Pancreas (tissue), 10 donors: ENCODE measurements at regions not wholly inside any gene's neighbourhood (a gene's known extent, or its start where the extent isn't known, plus 50 kb on each side); places are given as distances from the start of the nearest gene placed in this dataset.
"Not testable (repeated sequence)": the region's sequence is repeated elsewhere in the genome, so short reads cannot be mapped to it uniquely, and the experiment has no call there.

Experiments
- ATAC-seq, 4 donors: fragments of 200-7000 bp; cut with Tn5 transposase; one replicate each; pipeline versions ENCODE4 v1.8.0 to v1.9.1; 2020; ENCODE audit warnings: mild to moderate bottlenecking in 4 of 4, moderate library complexity in 4 of 4
- DNase-seq, 6 donors: peaks; one replicate each; pipeline ENCODE4 v3.0.0-alpha.2; 2020
- FAIRE-seq: peaks from 2 replicates; lab custom pipeline; 2012; peaks lifted over from hg19 to GRCh38; lab: Jason Lieb, UNC
- H3K27ac ChIP-seq, 4 donors: fragments of 200-600 bp; sonication (generic); 1 replicate in 3 of 4; 2 replicates in 1 of 4; pipeline versions ENCODE4 v1.5.0 to v1.8.0; 2020
- H3K27me3 ChIP-seq, 4 donors: fragments of 200-600 bp; one replicate each; pipeline ENCODE4 v1.8.0; 2021
- H3K36me3 ChIP-seq, 3 donors: fragments of 200-600 bp; sonication (generic) in 1 of 3; one replicate each; pipeline versions ENCODE4 v1.5.0 to v1.8.0; 2020 to 2021
- H3K4me1 ChIP-seq, 3 donors: fragments of 200-600 bp; one replicate each; pipeline ENCODE4 v1.8.0; 2021
- H3K4me3 ChIP-seq, 4 donors: fragments of 200-600 bp; sonication (generic) in 2 of 4; one replicate each; pipeline versions ENCODE4 v1.5.0 to v1.8.0; 2020 to 2021
- H3K9me3 ChIP-seq, 4 donors: fragments of 200-600 bp; one replicate each; pipeline ENCODE4 v1.8.0; 2021
- WGBS, 2 donors: extraction: QIAGEN DNeasy Blood & Tissue Kit; methylation state at CpG; one replicate each; pipeline ENCODE4 v1.1.7; 2013; 5-methylcytosine and 5-hydroxymethylcytosine counted together
- intact Hi-C, 3 donors: fragments of 100-400 bp; cut with DNase I; formaldehyde crosslinking; loops; one replicate each; pipeline versions ENCODE4 v1.11.1 to v1.14.2; 2022
- TF ChIP-seq, protein P1 (sequence below), 4 donors: fragments of 200-600 bp; sonication (generic) in 3 of 4; IDR thresholded peaks; one replicate each; pipeline versions ENCODE4 v1.5.0 to v1.8.0; 2021; ENCODE audit warnings: antibody characterized with exemption in 4 of 4
- donor health status: healthy with polysubstance abuse.
- donor health status: DM: no; HTN: no; CAD: no; lungs with moderate emphysema.
- donor health status: DM: no; HTN: no; CAD: no.
- donor health status: control.
- donor health status: control.
- donor health status: Bipolar disorder and iron deficiency.
- donor health status: DM: yes; HTN: yes; CAD: no.
- donor health status: DM: no; HTN: no; CAD: no.
- donor health status: DM: no; HTN: no; CAD: no.
- donor health status: DM: yes; HTN: yes; CAD: no.

DNA sequence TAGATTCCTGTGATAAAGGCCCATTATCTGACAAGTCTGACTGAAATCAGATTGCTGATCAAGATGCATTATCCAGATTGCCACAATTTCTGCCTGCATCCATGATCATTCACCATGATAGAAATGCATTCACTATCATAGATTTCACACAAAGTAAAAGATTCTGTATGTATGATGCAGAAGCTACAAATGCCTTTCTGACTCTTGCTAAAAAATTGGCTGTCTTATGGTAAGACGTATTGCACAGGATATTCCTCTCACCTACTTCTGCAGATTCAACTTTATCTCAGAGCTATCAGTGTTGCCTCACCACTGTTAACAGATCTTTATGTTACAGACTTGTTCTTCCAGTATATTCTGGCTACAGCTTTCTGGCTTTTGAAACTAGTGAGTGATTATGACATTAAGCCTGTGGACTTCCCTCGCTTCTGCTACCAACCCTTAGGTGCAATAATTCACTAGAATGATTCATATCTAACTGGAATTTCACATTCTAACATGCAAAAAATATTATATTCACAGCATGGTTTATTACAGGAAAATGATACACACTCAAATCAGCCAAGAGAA is 955.3 kb downstream of the EPHA3 start:
- FAIRE-seq (no peak), DNase-seq (no peak), ATAC-seq (no peak)
- TF ChIP-seq, protein P1, sequence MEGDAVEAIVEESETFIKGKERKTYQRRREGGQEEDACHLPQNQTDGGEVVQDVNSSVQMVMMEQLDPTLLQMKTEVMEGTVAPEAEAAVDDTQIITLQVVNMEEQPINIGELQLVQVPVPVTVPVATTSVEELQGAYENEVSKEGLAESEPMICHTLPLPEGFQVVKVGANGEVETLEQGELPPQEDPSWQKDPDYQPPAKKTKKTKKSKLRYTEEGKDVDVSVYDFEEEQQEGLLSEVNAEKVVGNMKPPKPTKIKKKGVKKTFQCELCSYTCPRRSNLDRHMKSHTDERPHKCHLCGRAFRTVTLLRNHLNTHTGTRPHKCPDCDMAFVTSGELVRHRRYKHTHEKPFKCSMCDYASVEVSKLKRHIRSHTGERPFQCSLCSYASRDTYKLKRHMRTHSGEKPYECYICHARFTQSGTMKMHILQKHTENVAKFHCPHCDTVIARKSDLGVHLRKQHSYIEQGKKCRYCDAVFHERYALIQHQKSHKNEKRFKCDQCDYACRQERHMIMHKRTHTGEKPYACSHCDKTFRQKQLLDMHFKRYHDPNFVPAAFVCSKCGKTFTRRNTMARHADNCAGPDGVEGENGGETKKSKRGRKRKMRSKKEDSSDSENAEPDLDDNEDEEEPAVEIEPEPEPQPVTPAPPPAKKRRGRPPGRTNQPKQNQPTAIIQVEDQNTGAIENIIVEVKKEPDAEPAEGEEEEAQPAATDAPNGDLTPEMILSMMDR (IDR thresholded peaks at IDR 0.05), result no peak
- H3K27ac ChIP-seq, result no peak overlapping the region
- H3K9me3 ChIP-seq, result no peaks in the 10 kb centered on the region
- 50 to 55% methylated on average over 2 of the region's 2 CpGs for WGBS, 2 donors
- H3K36me3 ChIP-seq, result no peaks in the 10 kb centered on the region
- no peaks in the 10 kb centered on the region for H3K4me1 ChIP-seq
- intact Hi-C loops, result no loop called here
- H3K4me3 ChIP-seq, result no peak overlapping the region
- H3K27me3 ChIP-seq, result no peaks in the 10 kb centered on the region

DNA sequence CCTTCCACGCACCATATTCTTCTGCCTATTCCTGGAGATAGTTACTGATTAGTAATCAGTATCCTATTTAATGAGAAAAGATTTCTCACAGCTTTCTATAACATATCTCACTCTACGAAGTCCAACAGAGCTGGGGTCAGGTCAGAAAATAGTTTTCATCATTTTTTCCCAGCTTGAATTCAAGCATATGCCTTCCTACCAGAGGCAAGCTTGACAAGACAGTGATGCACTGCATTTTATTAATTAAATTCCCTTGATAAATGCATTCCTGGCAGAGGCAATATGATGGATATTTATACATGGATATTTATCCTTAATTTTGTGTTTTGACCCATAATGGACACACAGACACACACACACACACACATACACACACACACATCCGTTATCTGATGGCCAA is 961.4 kb downstream of the EPHA3 start:
- Histone ChIP-seq H3K36me3 (no peaks in the 10 kb centered on the region), H3K4me1 (no peaks in the 10 kb centered on the region), H3K27ac (no peak overlapping the region), H3K27me3 (no peaks in the 10 kb centered on the region), H3K4me3 (no peak overlapping the region), H3K9me3 (no peaks in the 10 kb centered on the region)
- DNase-seq, result no peak
- ATAC-seq, result no peak
- FAIRE-seq, result no peak
- 49% methylated on average over 3 of the region's 3 CpGs for WGBS, 2 donors
- intact Hi-C loops, result no loop called here
- TF ChIP-seq, protein P1 (IDR thresholded peaks at IDR 0.05), result no peak

DNA sequence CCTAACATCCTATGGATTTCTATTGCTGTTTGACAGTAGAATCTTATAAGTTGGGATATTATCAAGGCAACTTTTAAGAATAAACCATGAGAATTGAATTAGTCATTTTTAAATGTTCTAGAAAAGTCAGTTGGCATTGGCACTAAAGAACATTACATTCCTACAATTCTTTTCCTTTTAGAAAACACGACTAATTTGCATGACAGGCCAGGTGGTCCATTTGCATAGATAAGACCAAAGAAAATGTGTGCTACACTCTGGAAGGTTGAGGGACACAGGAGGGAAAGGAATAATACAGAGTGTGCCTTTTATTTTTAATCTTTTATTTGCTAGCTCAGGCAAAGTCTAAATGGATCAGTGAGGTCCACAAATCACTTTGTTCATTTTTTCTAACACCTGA is 962.3 kb downstream of the EPHA3 start:
- Histone ChIP-seq H3K27ac (no peak overlapping the region), H3K9me3 (no peaks in the 10 kb centered on the region), H3K4me3 (no peak overlapping the region), H3K36me3 (no peaks in the 10 kb centered on the region), H3K27me3 (no peaks in the 10 kb centered on the region), H3K4me1 (no peaks in the 10 kb centered on the region)
- TF ChIP-seq, protein P1 (IDR thresholded peaks at IDR 0.05), result no peak
- DNase-seq (no peak), FAIRE-seq (no peak), ATAC-seq (no peak)
- WGBS, 2 donors, result 7 to 12% methylated on average over 1 of the region's 1 CpG
- intact Hi-C loops, result no loop called here

DNA sequence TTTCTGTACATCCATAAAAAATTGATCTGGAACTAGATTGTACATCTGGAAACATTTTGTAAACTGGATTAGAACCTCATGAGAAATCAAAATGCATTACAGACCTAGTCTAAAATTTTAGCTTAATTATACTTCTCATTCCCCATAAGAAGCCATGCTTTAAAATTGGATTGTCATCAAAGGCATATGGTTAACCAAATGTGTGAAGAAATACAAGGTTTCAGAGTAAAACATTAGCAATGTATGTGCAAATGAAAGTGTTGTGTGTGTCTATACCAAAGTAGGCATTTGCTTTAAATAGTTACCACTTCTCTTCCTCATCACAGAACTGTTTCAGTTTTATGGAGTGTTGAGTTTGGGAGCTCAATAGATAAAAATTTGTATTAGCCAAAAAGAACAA is 968.7 kb downstream of the EPHA3 start:
- Histone ChIP-seq H3K36me3 (no peaks in the 10 kb centered on the region), H3K27me3 (peaks cover 0 to 4% (median 0%) of the 10 kb centered on the region in 4 donors), H3K9me3 (no peaks in the 10 kb centered on the region), H3K27ac (no peak overlapping the region), H3K4me3 (no peak overlapping the region), H3K4me1 (no peaks in the 10 kb centered on the region)
- FAIRE-seq (no peak), ATAC-seq (no peak), DNase-seq (no peak)
- intact Hi-C loops, result no loop called here
- TF ChIP-seq, protein P1 (IDR thresholded peaks at IDR 0.05), result no peak

DNA sequence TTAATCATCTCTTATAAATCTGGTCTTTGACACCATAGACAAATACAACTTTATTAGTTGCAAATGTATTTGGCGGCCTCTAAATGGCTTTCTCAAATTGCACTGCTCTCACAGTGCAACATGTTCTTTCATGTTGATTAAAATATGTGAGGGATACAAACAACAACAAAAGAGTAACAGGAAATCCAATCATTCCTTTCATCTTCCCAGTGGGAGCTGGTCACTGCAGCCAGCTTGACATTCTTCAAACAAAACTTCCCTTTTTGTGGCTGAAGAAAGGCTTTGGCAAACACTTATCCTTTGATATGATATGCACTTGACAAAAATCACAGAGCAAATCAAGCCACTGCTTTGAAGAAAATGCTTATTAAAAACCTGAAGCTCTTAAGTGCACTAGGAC is 973.6 kb downstream of the EPHA3 start:
- Histone ChIP-seq H3K27me3 (peaks cover 0 to 4% (median 0%) of the 10 kb centered on the region in 4 donors), H3K4me3 (no peak overlapping the region), H3K36me3 (no peaks in the 10 kb centered on the region), H3K9me3 (no peaks in the 10 kb centered on the region), H3K4me1 (no peaks in the 10 kb centered on the region), H3K27ac (no peak overlapping the region)
- TF ChIP-seq, protein P1 (IDR thresholded peaks at IDR 0.05), result no peak
- ATAC-seq (no peak), DNase-seq (no peak), FAIRE-seq (no peak)
- 32 to 48% methylated on average over 1 of the region's 1 CpG for WGBS, 2 donors
- intact Hi-C loops, result no loop called here

DNA sequence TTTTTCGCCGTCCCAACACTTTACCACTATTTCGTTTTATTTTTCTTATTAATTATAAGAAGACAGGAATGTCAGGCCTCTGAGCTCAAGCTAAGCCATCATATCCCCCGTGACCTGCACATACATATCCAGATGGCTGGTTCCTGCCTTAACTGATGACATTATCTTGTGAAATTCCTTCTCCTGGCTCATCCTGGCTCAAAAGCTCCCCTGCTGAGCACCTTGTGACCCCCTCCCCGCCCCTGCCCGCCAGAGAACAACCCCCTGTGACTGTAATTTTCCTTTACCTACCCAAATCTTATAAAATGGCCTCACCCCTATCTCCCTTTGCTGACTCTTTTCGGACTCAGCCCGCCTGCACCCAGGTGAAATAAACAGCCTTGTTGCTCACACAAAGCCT is 978.9 kb downstream of the EPHA3 start:
- ATAC-seq, H3K36me3 ChIP-seq, H3K27ac ChIP-seq, H3K4me3 ChIP-seq, H3K9me3 ChIP-seq, FAIRE-seq, H3K27me3 ChIP-seq, DNase-seq, H3K4me1 ChIP-seq, intact Hi-C loops: not testable (repeated sequence)
- 65 to 69% methylated on average over 8 of the region's 8 CpGs for WGBS, 2 donors
